ENCODE measurements at regions not wholly inside any gene's neighbourhood (a gene's known extent, or its start where the extent isn't known, plus 50 kb on each side); places are given as distances from the start of the nearest gene placed in this dataset.
"Not testable (repeated sequence)": the region's sequence is repeated elsewhere in the genome, so short reads cannot be mapped to it uniquely, and the experiment has no call there.

- Histone ChIP-seq H3K9me3 (ENCODE audit: control insufficient read depth in 5 of 5, low read length in 5 of 5) (no peaks in the 10 kb centered on the region), H3K4me3 (ENCODE audit: low read depth in 1 of 5, low read length in 5 of 5) (no peak overlapping the region), H3K27ac (ENCODE audit: low read depth, low read length) (peak overlapping the region; percentile 69), H3K9ac (ENCODE audit: low read length in 5 of 5) (no peak overlapping the region), H3K27me3 (ENCODE audit: control insufficient read depth in 5 of 5, insufficient read depth in 4 of 5, low read length in 5 of 5) (no peaks in the 10 kb centered on the region), H3K4me1 (ENCODE audit: control insufficient read depth in 5 of 5, insufficient read depth in 5 of 5, low read length in 5 of 5) (peaks cover 0 to 17% (median 0%) of the 10 kb centered on the region in 5 donors), H3K36me3 (ENCODE audit: control insufficient read depth in 5 of 5, insufficient read depth in 5 of 5, low read length in 5 of 5) (no peaks in the 10 kb centered on the region)
These were observed 410.3 kb downstream of the KCNA4 start for GRCh38 chr11:29606330-29607031.

- not testable (repeated sequence) for H3K4me3 ChIP-seq (ENCODE audit: low read depth in 1 of 5, low read length in 5 of 5); H3K27me3 ChIP-seq (ENCODE audit: control insufficient read depth in 5 of 5, insufficient read depth in 4 of 5, low read length in 5 of 5); H3K9ac ChIP-seq (ENCODE audit: low read length in 5 of 5); H3K27ac ChIP-seq (ENCODE audit: low read depth, low read length); H3K9me3 ChIP-seq (ENCODE audit: control insufficient read depth in 5 of 5, low read length in 5 of 5); H3K4me1 ChIP-seq (ENCODE audit: control insufficient read depth in 5 of 5, insufficient read depth in 5 of 5, low read length in 5 of 5); H3K36me3 ChIP-seq (ENCODE audit: control insufficient read depth in 5 of 5, insufficient read depth in 5 of 5, low read length in 5 of 5)
These were observed 416.7 kb downstream of the KCNA4 start for GRCh38 chr11:29600151-29600575.

GRCh38 chr11:29584342-29584741 lies 432.5 kb downstream of the KCNA4 start:
- H3K4me3 ChIP-seq (ENCODE audit: low read depth in 1 of 5, low read length in 5 of 5) = no peak overlapping the region
- no peak overlapping the region for H3K9ac ChIP-seq (ENCODE audit: low read length in 5 of 5)
- H3K4me1 ChIP-seq (ENCODE audit: control insufficient read depth in 5 of 5, insufficient read depth in 5 of 5, low read length in 5 of 5) = peaks cover 0 to 3% (median 0%) of the 10 kb centered on the region in 5 donors
- H3K27ac ChIP-seq (ENCODE audit: low read depth, low read length) = no peak overlapping the region
- H3K9me3 ChIP-seq (ENCODE audit: control insufficient read depth in 5 of 5, low read length in 5 of 5) = peaks cover 0 to 5% (median 2%) of the 10 kb centered on the region in 5 donors
- H3K27me3 ChIP-seq (ENCODE audit: control insufficient read depth in 5 of 5, insufficient read depth in 4 of 5, low read length in 5 of 5) = no peaks in the 10 kb centered on the region
- H3K36me3 ChIP-seq (ENCODE audit: control insufficient read depth in 5 of 5, insufficient read depth in 5 of 5, low read length in 5 of 5) = no peaks in the 10 kb centered on the region

DNA sequence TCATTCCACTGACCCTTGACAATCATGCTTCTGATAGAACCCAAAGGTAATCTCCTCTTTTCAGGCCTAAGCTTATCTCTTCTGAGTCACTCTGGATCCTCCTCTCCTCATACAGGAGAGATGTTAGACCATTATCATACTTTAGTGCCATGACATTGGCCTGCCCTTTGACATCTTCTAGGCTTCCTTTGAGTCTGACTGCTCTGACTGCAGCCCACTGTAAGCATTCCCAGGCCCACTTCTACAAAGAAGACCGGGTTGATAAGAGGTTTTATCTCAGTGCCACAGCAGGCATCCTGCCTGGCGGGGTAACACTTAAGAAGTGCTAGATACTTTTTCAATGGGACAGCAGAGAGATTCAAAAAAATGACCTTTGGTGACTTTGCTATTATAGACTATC lies 438.0 kb downstream of the KCNA4 start:
- Histone ChIP-seq H3K9me3 (ENCODE audit: control insufficient read depth in 5 of 5, low read length in 5 of 5) (peaks cover 2 to 5% (median 3%) of the 10 kb centered on the region in 5 donors), H3K4me1 (ENCODE audit: control insufficient read depth in 5 of 5, insufficient read depth in 5 of 5, low read length in 5 of 5) (no peaks in the 10 kb centered on the region), H3K9ac (ENCODE audit: low read length in 5 of 5) (no peak overlapping the region), H3K36me3 (ENCODE audit: control insufficient read depth in 5 of 5, insufficient read depth in 5 of 5, low read length in 5 of 5) (no peaks in the 10 kb centered on the region), H3K27me3 (ENCODE audit: control insufficient read depth in 5 of 5, insufficient read depth in 4 of 5, low read length in 5 of 5) (no peaks in the 10 kb centered on the region), H3K4me3 (ENCODE audit: low read depth in 1 of 5, low read length in 5 of 5) (no peak overlapping the region), H3K27ac (ENCODE audit: low read depth, low read length) (no peak overlapping the region)

DNA sequence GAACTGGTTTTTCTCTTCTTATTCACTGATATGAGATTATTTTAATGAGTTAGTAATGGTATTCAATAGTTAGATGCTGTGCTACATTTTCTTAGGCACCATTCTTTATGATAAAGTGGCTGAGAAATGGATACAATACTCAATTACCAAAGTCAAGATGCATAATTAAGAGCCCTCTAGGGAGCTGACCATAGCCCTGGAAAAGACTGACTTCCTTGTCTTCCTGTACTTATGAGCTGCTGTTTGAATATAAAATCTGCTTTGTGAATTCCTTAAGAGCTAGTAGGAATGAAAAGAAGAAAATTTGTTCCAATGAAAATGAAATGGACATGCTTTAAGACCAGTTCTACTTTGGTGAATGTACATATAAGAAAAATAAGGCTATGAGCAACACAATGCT lies 452.3 kb downstream of the KCNA4 start:
- Histone ChIP-seq H3K4me1 (ENCODE audit: control insufficient read depth in 5 of 5, insufficient read depth in 5 of 5, low read length in 5 of 5) (no peaks in the 10 kb centered on the region), H3K27me3 (ENCODE audit: control insufficient read depth in 5 of 5, insufficient read depth in 4 of 5, low read length in 5 of 5) (no peaks in the 10 kb centered on the region), H3K27ac (ENCODE audit: low read depth, low read length) (no peak overlapping the region), H3K36me3 (ENCODE audit: control insufficient read depth in 5 of 5, insufficient read depth in 5 of 5, low read length in 5 of 5) (no peaks in the 10 kb centered on the region), H3K9me3 (ENCODE audit: control insufficient read depth in 5 of 5, low read length in 5 of 5) (no peaks in the 10 kb centered on the region), H3K4me3 (ENCODE audit: low read depth in 1 of 5, low read length in 5 of 5) (no peak overlapping the region), H3K9ac (ENCODE audit: low read length in 5 of 5) (no peak overlapping the region)

DNA sequence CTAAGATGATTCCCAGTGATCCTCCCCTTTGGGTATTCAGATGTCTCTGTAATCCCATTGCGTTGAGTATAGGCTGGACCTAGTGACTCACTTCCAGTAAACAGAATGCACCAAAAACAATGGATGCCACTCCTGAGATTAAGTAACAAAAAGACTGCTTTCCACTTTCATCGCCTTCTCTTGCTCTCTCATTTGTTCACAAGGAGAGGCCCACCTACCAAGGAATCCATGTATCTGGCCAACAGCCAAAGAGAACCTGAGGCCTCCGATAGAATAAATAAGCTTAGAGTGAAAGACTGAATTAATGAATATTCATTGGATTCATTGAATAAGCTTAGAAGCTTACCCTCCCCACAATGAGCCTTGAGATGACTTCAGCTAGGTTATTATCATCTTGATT lies 454.6 kb downstream of the KCNA4 start:
- H3K4me3 ChIP-seq (ENCODE audit: low read depth in 1 of 5, low read length in 5 of 5) = no peak overlapping the region
- H3K27me3 ChIP-seq (ENCODE audit: control insufficient read depth in 5 of 5, insufficient read depth in 4 of 5, low read length in 5 of 5) = no peaks in the 10 kb centered on the region
- no peak overlapping the region for H3K27ac ChIP-seq (ENCODE audit: low read depth, low read length)
- H3K36me3 ChIP-seq (ENCODE audit: control insufficient read depth in 5 of 5, insufficient read depth in 5 of 5, low read length in 5 of 5) = no peaks in the 10 kb centered on the region
- no peaks in the 10 kb centered on the region for H3K4me1 ChIP-seq (ENCODE audit: control insufficient read depth in 5 of 5, insufficient read depth in 5 of 5, low read length in 5 of 5)
- H3K9ac ChIP-seq (ENCODE audit: low read length in 5 of 5) = no peak overlapping the region
- H3K9me3 ChIP-seq (ENCODE audit: control insufficient read depth in 5 of 5, low read length in 5 of 5) = peaks cover 0 to 4% (median 0%) of the 10 kb centered on the region in 5 donors

- Histone ChIP-seq H3K27ac (ENCODE audit: low read depth, low read length) (no peak overlapping the region), H3K4me1 (ENCODE audit: control insufficient read depth in 5 of 5, insufficient read depth in 5 of 5, low read length in 5 of 5) (peaks cover 0 to 4% (median 0%) of the 10 kb centered on the region in 5 donors), H3K4me3 (ENCODE audit: low read depth in 1 of 5, low read length in 5 of 5) (no peak overlapping the region), H3K27me3 (ENCODE audit: control insufficient read depth in 5 of 5, insufficient read depth in 4 of 5, low read length in 5 of 5) (no peaks in the 10 kb centered on the region), H3K9ac (ENCODE audit: low read length in 5 of 5) (no peak overlapping the region), H3K9me3 (ENCODE audit: control insufficient read depth in 5 of 5, low read length in 5 of 5) (peaks cover 0 to 4% (median 0%) of the 10 kb centered on the region in 5 donors), H3K36me3 (ENCODE audit: control insufficient read depth in 5 of 5, insufficient read depth in 5 of 5, low read length in 5 of 5) (no peaks in the 10 kb centered on the region)
These were observed 462.8 kb downstream of the KCNA4 start for GRCh38 chr11:29553990-29554389.

GRCh38 chr11:29538339-29539036 lies 478.3 kb downstream of the KCNA4 start:
- Histone ChIP-seq H3K27ac (ENCODE audit: low read depth, low read length) (no peak overlapping the region), H3K36me3 (ENCODE audit: control insufficient read depth in 5 of 5, insufficient read depth in 5 of 5, low read length in 5 of 5) (no peaks in the 10 kb centered on the region), H3K9me3 (ENCODE audit: control insufficient read depth in 5 of 5, low read length in 5 of 5) (no peaks in the 10 kb centered on the region), H3K4me3 (ENCODE audit: low read depth in 1 of 5, low read length in 5 of 5) (no peak overlapping the region), H3K4me1 (ENCODE audit: control insufficient read depth in 5 of 5, insufficient read depth in 5 of 5, low read length in 5 of 5) (no peaks in the 10 kb centered on the region), H3K27me3 (ENCODE audit: control insufficient read depth in 5 of 5, insufficient read depth in 4 of 5, low read length in 5 of 5) (no peaks in the 10 kb centered on the region), H3K9ac (ENCODE audit: low read length in 5 of 5) (no peak overlapping the region)

- H3K9me3 ChIP-seq (ENCODE audit: control insufficient read depth in 5 of 5, low read length in 5 of 5) = no peaks in the 10 kb centered on the region
- no peak overlapping the region for H3K27ac ChIP-seq (ENCODE audit: low read depth, low read length)
- H3K4me3 ChIP-seq (ENCODE audit: low read depth in 1 of 5, low read length in 5 of 5) = no peak overlapping the region
- no peaks in the 10 kb centered on the region for H3K4me1 ChIP-seq (ENCODE audit: control insufficient read depth in 5 of 5, insufficient read depth in 5 of 5, low read length in 5 of 5)
- H3K9ac ChIP-seq (ENCODE audit: low read length in 5 of 5) = no peak overlapping the region
- H3K27me3 ChIP-seq (ENCODE audit: control insufficient read depth in 5 of 5, insufficient read depth in 4 of 5, low read length in 5 of 5) = no peaks in the 10 kb centered on the region
- H3K36me3 ChIP-seq (ENCODE audit: control insufficient read depth in 5 of 5, insufficient read depth in 5 of 5, low read length in 5 of 5) = no peaks in the 10 kb centered on the region
These were observed 482.0 kb downstream of the KCNA4 start for GRCh38 chr11:29534836-29535235.

DNA sequence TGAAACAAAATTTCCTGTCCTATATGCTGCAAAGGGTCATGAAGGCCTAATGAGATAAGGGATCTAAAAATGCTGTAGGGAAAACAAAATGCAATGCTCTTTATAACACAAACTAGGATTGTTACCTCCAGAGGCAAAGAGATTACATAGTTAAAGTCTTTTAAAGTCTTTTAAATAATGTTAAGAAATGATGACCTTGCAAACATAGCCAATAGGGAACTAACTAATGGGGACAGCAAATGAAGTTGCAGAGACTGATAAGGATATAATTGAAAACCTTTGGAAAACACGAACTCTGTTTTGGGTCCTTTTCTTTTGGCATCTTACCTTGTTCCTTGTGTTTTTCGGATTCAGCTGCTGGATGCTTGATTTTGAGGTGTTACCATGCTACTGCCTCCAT lies 485.9 kb downstream of the KCNA4 start:
- H3K4me1 ChIP-seq (ENCODE audit: control insufficient read depth in 5 of 5, insufficient read depth in 5 of 5, low read length in 5 of 5) = no peaks in the 10 kb centered on the region
- no peak overlapping the region for H3K27ac ChIP-seq (ENCODE audit: low read depth, low read length)

More for the DNA sequence above, 485.9 kb downstream of the KCNA4 start:
- Histone ChIP-seq H3K9ac (ENCODE audit: low read length in 5 of 5) (no peak overlapping the region), H3K9me3 (ENCODE audit: control insufficient read depth in 5 of 5, low read length in 5 of 5) (peaks cover 0 to 12% (median 5%) of the 10 kb centered on the region in 5 donors), H3K27me3 (ENCODE audit: control insufficient read depth in 5 of 5, insufficient read depth in 4 of 5, low read length in 5 of 5) (no peaks in the 10 kb centered on the region), H3K4me3 (ENCODE audit: low read depth in 1 of 5, low read length in 5 of 5) (no peak overlapping the region), H3K36me3 (ENCODE audit: control insufficient read depth in 5 of 5, insufficient read depth in 5 of 5, low read length in 5 of 5) (no peaks in the 10 kb centered on the region)

All from subcutaneous abdominal adipose tissue (tissue), 5 donors.